Gastrocnemius medialis (tissue), 4 donors: ENCODE measurements at regions not wholly inside any gene's neighbourhood (a gene's known extent, or its start where the extent isn't known, plus 50 kb on each side); places are given as distances from the start of the nearest gene placed in this dataset.
"Not testable (repeated sequence)": the region's sequence is repeated elsewhere in the genome, so short reads cannot be mapped to it uniquely, and the experiment has no call there.

Experiments used
- ATAC-seq, 2 donors: fragments of 150-250 bp; one replicate each; pipeline ENCODE4 v1.9.1; 2016
- DNase-seq, 2 donors: peaks; one replicate each; pipeline ENCODE4 v3.0.0-alpha.2; 2019
- H3K27ac ChIP-seq, 4 donors: fragments of 200-600 bp; sonication (generic); 1 replicate in 1 of 4; 2 replicates in 3 of 4; pipeline ENCODE4 v1.5.1; 2016 to 2018; ENCODE audit warnings: mild to moderate bottlenecking in 2 of 4, moderate library complexity in 1 of 4
- H3K27me3 ChIP-seq, 3 donors: fragments of 200-600 bp; sonication (generic) in 2 of 3; 1 replicate in 1 of 3; 2 replicates in 2 of 3; pipeline versions ENCODE4 v1.5.1 to v1.6.0; 2016 to 2019; ENCODE audit warnings: mild to moderate bottlenecking in 1 of 3, moderate library complexity in 1 of 3
- H3K36me3 ChIP-seq, 2 donors: fragments of 200-600 bp; sonication (generic) in 1 of 2; one replicate each; pipeline ENCODE4 v1.5.1; 2017 to 2018
- H3K4me1 ChIP-seq, 2 donors: fragments of 200-600 bp; sonication (generic) in 1 of 2; one replicate each; pipeline ENCODE4 v1.5.1; 2016 to 2017; ENCODE audit warnings: mild to moderate bottlenecking in 2 of 2
- H3K4me3 ChIP-seq, 4 donors: fragments of 200-600 bp; sonication (generic) in 3 of 4; 1 replicate in 1 of 4; 2 replicates in 3 of 4; pipeline ENCODE4 v1.5.1; 2016 to 2019; ENCODE audit warnings: mild to moderate bottlenecking in 2 of 4
- H3K9me3 ChIP-seq, 3 donors: fragments of 200-600 bp; sonication (generic) in 2 of 3; 1 replicate in 1 of 3; 2 replicates in 2 of 3; pipeline ENCODE4 v1.5.1; 2016 to 2019
- POLR2A ChIP-seq, 2 donors: fragments of 450-650 bp; IDR thresholded peaks; one replicate each; pipeline ENCODE4 v1.6.1; 2017; ENCODE audit warnings: antibody characterized with exemption in 2 of 2, mild to moderate bottlenecking in 2 of 2, moderate library complexity in 2 of 2
- in situ Hi-C, 4 donors: fragments of 200-750 bp; cut with MboI; loops; one replicate each; pipeline versions ENCODE4 v1.15.0 to v1.8.0; 2017; ENCODE audit warnings: low sequenced_read_pairs in 4 of 4
- intact Hi-C: fragments of 100-400 bp; cut with DNase I; formaldehyde crosslinking; loops from one replicate; pipeline ENCODE4 v1.15.1; 2023; ENCODE audit warnings: low total_unique reads
- TF ChIP-seq, protein P1 (sequence below), 5 experiments: fragments of 450-650 bp in 3 of 5; fragments of 200-600 bp in 2 of 5; sonication (generic) in 2 of 5; IDR thresholded peaks in 4 of 5; conservative IDR thresholded peaks in 1 of 5; 1 replicate in 4 of 5; 2 replicates in 1 of 5; pipeline ENCODE4 v1.5.1; 2016 to 2019; ENCODE audit warnings: antibody characterized with exemption in 5 of 5, mild to moderate bottlenecking in 3 of 5, moderate library complexity in 3 of 5

DNA sequence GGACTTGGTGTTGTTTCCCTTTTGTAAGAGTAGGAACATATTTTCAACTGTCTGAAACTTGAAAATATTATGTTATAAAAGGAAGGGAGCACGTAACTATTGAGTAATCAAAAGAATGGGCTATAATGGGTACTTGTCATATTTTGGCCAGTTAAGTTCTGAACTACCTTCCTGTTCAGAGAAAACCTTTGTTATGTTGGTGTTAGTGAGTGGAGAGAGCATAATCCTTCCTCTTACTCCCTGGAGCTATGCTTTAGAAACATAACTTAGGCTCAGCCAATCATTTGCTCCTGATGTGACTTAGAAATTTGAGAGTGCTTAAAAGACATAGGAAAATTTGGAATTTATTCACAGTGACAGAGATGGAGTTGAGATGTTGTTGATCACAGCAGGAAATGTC lies 482.5 kb upstream of the SPRY2 start:
- peak overlapping the region; percentile 13 to 41 (median 30) for H3K27ac ChIP-seq
- H3K4me1 ChIP-seq: no peaks in the 10 kb centered on the region
- peak in 1 of 2 donors; percentile 30 for ATAC-seq
- no peak for DNase-seq
- intact Hi-C loops (no loop called here), in situ Hi-C loops (no loop called here)
- peak overlapping the region in 2 of 4 donors; percentile 3 to 7 for H3K4me3 ChIP-seq
- no peaks in the 10 kb centered on the region for H3K36me3 ChIP-seq
- H3K27me3 ChIP-seq: no peaks in the 10 kb centered on the region
- TF ChIP-seq, protein P1, sequence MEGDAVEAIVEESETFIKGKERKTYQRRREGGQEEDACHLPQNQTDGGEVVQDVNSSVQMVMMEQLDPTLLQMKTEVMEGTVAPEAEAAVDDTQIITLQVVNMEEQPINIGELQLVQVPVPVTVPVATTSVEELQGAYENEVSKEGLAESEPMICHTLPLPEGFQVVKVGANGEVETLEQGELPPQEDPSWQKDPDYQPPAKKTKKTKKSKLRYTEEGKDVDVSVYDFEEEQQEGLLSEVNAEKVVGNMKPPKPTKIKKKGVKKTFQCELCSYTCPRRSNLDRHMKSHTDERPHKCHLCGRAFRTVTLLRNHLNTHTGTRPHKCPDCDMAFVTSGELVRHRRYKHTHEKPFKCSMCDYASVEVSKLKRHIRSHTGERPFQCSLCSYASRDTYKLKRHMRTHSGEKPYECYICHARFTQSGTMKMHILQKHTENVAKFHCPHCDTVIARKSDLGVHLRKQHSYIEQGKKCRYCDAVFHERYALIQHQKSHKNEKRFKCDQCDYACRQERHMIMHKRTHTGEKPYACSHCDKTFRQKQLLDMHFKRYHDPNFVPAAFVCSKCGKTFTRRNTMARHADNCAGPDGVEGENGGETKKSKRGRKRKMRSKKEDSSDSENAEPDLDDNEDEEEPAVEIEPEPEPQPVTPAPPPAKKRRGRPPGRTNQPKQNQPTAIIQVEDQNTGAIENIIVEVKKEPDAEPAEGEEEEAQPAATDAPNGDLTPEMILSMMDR (IDR thresholded peaks at IDR 0.05 in 4 of 5, conservative IDR thresholded peaks at IDR 0.05 in 1 of 5): no peak
- TF ChIP-seq POLR2A (IDR thresholded peaks at IDR 0.05): no peak
- no peaks in the 10 kb centered on the region for H3K9me3 ChIP-seq

DNA sequence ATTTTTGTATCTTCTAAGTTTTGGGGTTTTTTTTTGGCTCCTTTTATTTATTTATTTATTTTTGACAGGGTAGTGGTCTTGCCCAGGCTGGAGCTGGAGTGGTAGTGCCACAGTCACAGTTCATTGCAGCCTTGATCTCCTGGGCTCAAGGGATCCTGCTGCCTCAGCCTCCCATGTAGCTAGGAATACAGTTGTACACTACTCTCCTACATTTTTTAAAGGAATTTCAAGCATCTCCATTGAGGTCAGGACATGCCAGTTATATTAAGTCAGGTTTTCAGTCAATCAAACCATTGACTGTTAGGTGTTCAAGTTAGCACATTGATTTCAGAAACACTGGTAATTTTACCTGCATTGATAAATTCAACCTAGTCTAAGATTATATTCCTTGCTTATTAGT lies 480.5 kb upstream of the SPRY2 start:
- Histone ChIP-seq H3K36me3 (no peaks in the 10 kb centered on the region), H3K9me3 (no peaks in the 10 kb centered on the region), H3K4me3 (no peak overlapping the region), H3K27me3 (no peaks in the 10 kb centered on the region), H3K4me1 (no peaks in the 10 kb centered on the region), H3K27ac (no peak overlapping the region)
- no peak for TF ChIP-seq POLR2A (IDR thresholded peaks at IDR 0.05)
- DNase-seq (no peak), ATAC-seq (no peak)
- in situ Hi-C loops: no loop called here
- intact Hi-C loops: no loop called here

DNA sequence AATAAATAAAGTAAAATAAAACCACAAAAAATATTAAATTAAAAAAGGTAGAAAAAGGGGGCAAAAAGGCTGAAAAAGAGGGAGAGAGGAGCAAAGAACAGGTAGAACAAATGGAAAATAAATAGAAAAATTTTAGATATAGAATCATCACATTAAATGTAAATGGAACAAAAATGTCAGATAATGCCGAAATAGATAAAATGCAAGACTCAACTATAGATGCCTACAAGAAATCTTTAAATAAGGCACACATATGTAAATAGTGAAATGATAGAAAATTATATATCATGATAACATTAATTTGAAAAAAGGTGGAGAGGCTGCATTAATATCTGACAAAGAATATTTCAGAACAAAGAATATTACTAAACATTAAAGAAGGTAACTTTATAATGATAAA lies 477.1 kb upstream of the SPRY2 start:
- DNase-seq: no peak
- H3K4me1 ChIP-seq: no peaks in the 10 kb centered on the region
- no peak overlapping the region for H3K4me3 ChIP-seq
- H3K9me3 ChIP-seq: no peaks in the 10 kb centered on the region
- no peaks in the 10 kb centered on the region for H3K36me3 ChIP-seq
- ATAC-seq: no peak
- no peak for TF ChIP-seq POLR2A (IDR thresholded peaks at IDR 0.05)
- TF ChIP-seq, protein P1 (IDR thresholded peaks at IDR 0.05 in 4 of 5, conservative IDR thresholded peaks at IDR 0.05 in 1 of 5): no peak
- intact Hi-C loops: no loop called here
- no peak overlapping the region for H3K27ac ChIP-seq
- in situ Hi-C loops: no loop called here
- no peaks in the 10 kb centered on the region for H3K27me3 ChIP-seq

DNA sequence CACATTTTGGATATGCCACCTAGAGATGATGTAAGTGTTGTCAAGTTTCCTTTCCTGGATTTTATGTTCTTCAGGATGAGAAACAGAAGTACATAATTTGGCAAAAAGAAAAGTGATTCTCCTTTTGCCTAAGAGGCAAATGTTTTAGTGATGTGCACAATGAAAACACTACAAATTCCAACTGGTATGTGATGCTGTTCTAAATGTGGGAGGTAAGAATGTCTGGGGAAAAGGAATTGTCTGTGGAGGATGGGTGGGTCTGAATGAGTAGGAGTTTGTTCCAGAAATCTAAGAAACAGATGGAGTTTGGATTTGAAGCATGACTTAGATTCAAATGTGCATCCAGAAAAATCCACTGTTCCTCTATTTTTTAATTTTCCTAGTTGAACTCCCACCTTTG lies 473.6 kb upstream of the SPRY2 start:
- Histone ChIP-seq H3K4me3 (no peak overlapping the region), H3K27me3 (no peaks in the 10 kb centered on the region), H3K27ac (no peak overlapping the region), H3K4me1 (no peaks in the 10 kb centered on the region), H3K9me3 (no peaks in the 10 kb centered on the region), H3K36me3 (no peaks in the 10 kb centered on the region)
- no peak for ATAC-seq
- in situ Hi-C loops: no loop called here
- intact Hi-C loops: no loop called here
- TF ChIP-seq POLR2A (IDR thresholded peaks at IDR 0.05): no peak
- TF ChIP-seq, protein P1 (IDR thresholded peaks at IDR 0.05 in 4 of 5, conservative IDR thresholded peaks at IDR 0.05 in 1 of 5): no peak
- DNase-seq: no peak

DNA sequence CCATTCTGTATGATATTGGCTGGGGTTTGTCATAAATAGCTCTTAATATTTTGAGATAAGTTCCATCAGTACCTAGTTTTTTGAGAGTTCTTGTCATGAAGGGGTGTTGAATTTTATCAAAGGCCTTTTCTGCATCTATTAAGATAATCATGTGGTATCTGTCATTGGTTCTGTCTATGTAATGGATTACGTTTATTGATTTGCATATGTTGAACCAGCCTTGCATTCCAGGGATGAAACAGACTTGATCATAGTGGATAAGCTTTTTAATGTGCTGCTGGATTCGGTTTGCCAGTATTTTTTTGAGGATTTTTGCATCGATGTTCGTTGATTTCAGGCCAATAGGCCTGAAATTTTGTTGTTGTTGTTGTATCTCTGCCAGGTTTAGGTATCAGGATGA lies 469.4 kb upstream of the SPRY2 start:
- H3K9me3 ChIP-seq, H3K27ac ChIP-seq, ATAC-seq, H3K4me1 ChIP-seq, intact Hi-C loops, H3K36me3 ChIP-seq, in situ Hi-C loops, H3K27me3 ChIP-seq, DNase-seq, H3K4me3 ChIP-seq: not testable (repeated sequence)

DNA sequence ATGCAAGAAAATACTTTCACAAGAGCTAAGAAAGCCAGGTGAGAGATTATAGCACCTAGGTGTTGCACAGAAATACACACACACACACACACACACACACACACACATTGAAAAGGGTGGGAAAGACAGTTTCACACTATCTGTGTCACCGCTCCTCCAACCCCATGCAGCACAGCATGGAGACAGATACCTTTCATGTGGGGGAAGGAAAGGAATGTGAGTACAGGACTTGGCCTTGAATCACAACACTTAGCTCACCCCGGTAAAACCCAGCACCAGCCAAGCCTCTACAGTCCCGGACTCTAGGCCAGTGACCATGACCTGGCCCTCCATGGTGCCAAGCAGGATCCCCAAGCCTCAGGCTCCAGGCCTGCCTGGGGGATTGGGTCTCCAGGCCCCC lies 462.0 kb upstream of the SPRY2 start:
- H3K9me3 ChIP-seq: no peaks in the 10 kb centered on the region
- H3K27me3 ChIP-seq: no peaks in the 10 kb centered on the region
- H3K4me1 ChIP-seq: no peaks in the 10 kb centered on the region
- DNase-seq: no peak
- no peak for ATAC-seq
- intact Hi-C loops (no loop called here), in situ Hi-C loops (no loop called here)
- H3K4me3 ChIP-seq: no peak overlapping the region
- TF ChIP-seq, protein P1 (IDR thresholded peaks at IDR 0.05 in 4 of 5, conservative IDR thresholded peaks at IDR 0.05 in 1 of 5): no peak
- TF ChIP-seq POLR2A (IDR thresholded peaks at IDR 0.05): no peak
- H3K36me3 ChIP-seq: no peaks in the 10 kb centered on the region
- no peak overlapping the region for H3K27ac ChIP-seq
